HG03558 (cell line): ENCODE measurements at regions not wholly inside any gene's neighbourhood (a gene's known extent, or its start where the extent isn't known, plus 50 kb on each side); places are given as distances from the start of the nearest gene placed in this dataset.

ENCODE experiments used
- ATAC-seq: cut with Tn5 transposase; IDR thresholded peaks from one replicate; pipeline ENCODE4 v1.9.1; 2021; ENCODE audit warnings: moderate number of reproducible peaks; ENCODE audit not compliant: unreplicated experiment; ENCODE audit errors: extremely low read depth

- ATAC-seq: no peak
Measured at GRCh38 chr4:155077452-155078229, 130.8 kb upstream of the NPY2R start.

GRCh38 chr4:155079871-155080270 is 128.6 kb upstream of the NPY2R start:
- ATAC-seq: no peak

DNA sequence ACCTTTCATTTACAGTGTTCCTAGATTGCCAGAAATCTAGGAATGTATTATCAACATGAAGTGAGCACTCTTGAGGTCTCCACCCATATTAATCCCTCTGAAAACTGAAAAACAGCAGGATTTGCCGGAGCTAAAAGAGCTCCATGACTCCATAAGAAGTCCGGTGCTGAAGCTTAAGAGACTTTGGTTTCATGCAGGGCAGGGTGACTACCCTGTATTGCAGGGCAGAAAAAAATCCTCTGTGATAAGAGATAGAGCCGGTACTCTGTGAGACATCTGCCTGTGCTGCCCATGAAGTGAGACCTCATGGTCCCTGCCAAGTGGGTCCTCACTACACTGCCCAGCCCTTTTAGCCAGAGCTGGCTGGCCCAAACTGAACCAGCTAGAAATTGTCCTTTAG is 127.2 kb upstream of the NPY2R start:
- no peak for ATAC-seq

DNA sequence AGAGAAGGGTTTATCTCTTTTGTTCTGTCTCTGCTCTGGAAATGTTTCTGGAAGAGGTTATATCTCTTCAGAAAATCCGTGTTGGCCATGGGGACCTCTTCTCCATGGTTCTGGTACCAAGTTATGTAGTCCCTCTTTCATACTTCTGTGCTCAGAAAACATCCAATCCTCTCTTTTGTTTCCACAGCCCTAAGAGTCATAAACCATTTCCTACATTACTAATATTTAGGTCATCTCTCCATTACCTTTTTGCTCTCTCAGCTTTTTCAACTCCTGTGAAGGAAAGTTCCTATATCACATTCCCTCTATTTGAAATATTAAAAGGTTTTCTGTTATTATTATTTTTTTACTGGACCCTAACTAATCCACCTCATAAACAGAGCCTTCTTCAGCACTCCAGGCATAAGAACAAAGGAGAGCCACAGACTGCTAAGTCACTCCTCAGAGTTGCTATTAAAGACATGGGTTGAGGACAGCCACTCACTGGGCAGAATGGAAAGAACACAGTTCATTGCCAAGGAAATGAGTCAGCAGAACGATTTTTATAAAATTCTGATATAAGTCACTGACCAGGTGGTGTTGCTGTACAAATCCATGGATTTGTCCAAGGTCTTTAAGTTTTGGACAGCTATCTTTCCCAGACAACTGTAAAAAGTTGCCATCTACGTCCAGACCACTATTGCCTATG is 122.4 kb upstream of the NPY2R start:
- ATAC-seq: no peak

GRCh38 chr4:155094201-155094820 is 114.1 kb upstream of the NPY2R start:
- ATAC-seq: no peak

GRCh38 chr4:155099231-155099630 is 109.2 kb upstream of the NPY2R start:
- no peak for ATAC-seq

GRCh38 chr4:155106629-155107028 is 101.8 kb upstream of the NPY2R start:
- ATAC-seq: no peak

- ATAC-seq: no peak
Measured at GRCh38 chr4:155107059-155107458, 101.4 kb upstream of the NPY2R start.

GRCh38 chr4:155114790-155115189 is 93.6 kb upstream of the NPY2R start:
- ATAC-seq: no peak

DNA sequence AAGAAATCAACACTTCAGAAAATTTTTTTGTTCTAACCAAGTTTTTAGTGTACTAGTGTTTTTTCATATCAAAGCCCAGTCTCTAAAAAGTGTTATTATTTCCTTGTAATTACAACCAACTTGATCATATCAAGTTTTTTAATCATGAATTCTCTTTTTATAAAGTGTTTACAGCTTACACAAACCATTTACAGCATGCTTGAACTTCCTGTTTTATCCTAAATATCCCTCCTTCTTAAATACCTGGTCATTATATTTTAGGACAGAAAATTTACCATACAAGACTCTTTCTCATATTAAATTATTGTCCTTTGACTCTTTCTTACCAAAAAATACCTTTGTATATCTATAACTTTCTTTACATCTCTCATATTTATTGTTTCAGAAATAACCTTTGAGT is 89.4 kb upstream of the NPY2R start:
- ATAC-seq: no peak

- no peak for ATAC-seq
Measured at GRCh38 chr4:155120536-155120935, 87.9 kb upstream of the NPY2R start.

GRCh38 chr4:155122382-155122781 is 86.1 kb upstream of the NPY2R start:
- no peak for ATAC-seq

- no peak for ATAC-seq
Measured at GRCh38 chr4:155134136-155134535, 74.3 kb upstream of the NPY2R start.

- no peak for ATAC-seq
Measured at GRCh38 chr4:155140889-155141288, 67.5 kb upstream of the NPY2R start.

DNA sequence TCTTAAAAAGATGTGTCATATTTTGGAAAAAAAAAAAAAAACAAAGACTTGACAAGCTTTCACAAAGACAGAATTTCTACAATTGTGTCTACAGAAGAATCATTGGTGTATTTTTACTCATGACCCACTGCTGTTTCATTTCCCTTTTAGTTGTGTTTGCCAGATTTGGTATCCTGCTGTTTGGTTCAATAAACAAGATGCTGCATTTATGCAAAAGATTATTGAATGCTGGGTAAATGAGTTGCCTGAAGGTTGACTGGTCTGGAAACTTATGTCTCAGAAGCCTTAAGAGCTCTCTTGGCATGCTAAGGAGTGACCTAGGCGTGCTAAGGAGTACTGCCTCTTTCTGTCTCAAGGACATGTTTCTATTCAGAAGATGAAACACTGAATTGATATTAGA is 64.9 kb upstream of the NPY2R start:
- no peak for ATAC-seq
